IMR-90 (cell line): ENCODE measurements at regions not wholly inside any gene's neighbourhood (a gene's known extent, or its start where the extent isn't known, plus 50 kb on each side); places are given as distances from the start of the nearest gene placed in this dataset.
A peak's percentile ranks its signal among the peaks of the same experiment; 100 is the strongest.

Source experiments
- ATAC-seq: fragments of 200-7000 bp; cut with Tn5 transposase; 2 replicates; pipeline ENCODE4 v1.9.1; 2020; ENCODE audit warnings: low read depth, mild to moderate bottlenecking, moderate library complexity
- BruUV-seq: library from RNA; stranded (reverse); fragments of 400-500 nt; replicated peaks from 2 replicates; lab custom pipeline; 2021; lab: Mats Ljungman, UMichigan
- CTCF ChIA-PET: fragments of 300-600 bp; formaldehyde crosslinking; extraction: SDS; loops from one replicate; lab custom pipeline; 2021; ENCODE audit warnings: antibody characterized with exemption; lab: Yijun Ruan, JAX
- POLR2A ChIA-PET: fragments of 300-600 bp; sonication (Branson Sonifier 250); formaldehyde crosslinking; loops from one replicate; lab custom pipeline; 2022; ENCODE audit warnings: antibody characterized with exemption; ENCODE audit not compliant: unreplicated experiment; lab: Charles Lee
- DNase-seq: peaks from one replicate; pipeline ENCODE4 v3.0.0; 2013
- H2AFZ ChIP-seq: replicated peaks from 2 replicates; pipeline ENCODE3; 2013; ENCODE audit warnings: low read length, mild to moderate bottlenecking; ENCODE audit not compliant: poor library complexity
- H2AK5ac ChIP-seq: 2 replicates; pipeline ENCODE4 v1.6.1; 2013; ENCODE audit warnings: low read depth, low read length, inconsistent platforms
- H2AK9ac ChIP-seq: replicated peaks from 2 replicates; pipeline ENCODE3; 2013; ENCODE audit warnings: mild to moderate bottlenecking, low read depth, low read length, moderate library complexity; ENCODE audit not compliant: poor library complexity
- H2BK120ac ChIP-seq: 2 replicates; pipeline ENCODE4 v1.6.1; 2013; ENCODE audit warnings: low read depth, low read length, inconsistent platforms
- H2BK15ac ChIP-seq: 3 replicates; pipeline ENCODE4 v1.6.1; 2013; ENCODE audit warnings: low read depth, low read length, inconsistent platforms
- H2BK20ac ChIP-seq: 2 replicates; pipeline ENCODE4 v1.6.1; 2013; ENCODE audit warnings: low read depth, mild to moderate bottlenecking, inconsistent platforms, low read length, moderate library complexity
- H2BK5ac ChIP-seq: 2 replicates; pipeline ENCODE4 v1.6.1; 2013; ENCODE audit warnings: mild to moderate bottlenecking, low read depth, low read length, inconsistent platforms; ENCODE audit not compliant: poor library complexity, severe bottlenecking
- H3K14ac ChIP-seq: replicated peaks from 2 replicates; pipeline ENCODE4 v1.6.1; 2013; ENCODE audit warnings: low read depth, low read length, inconsistent platforms
- H3K18ac ChIP-seq: 2 replicates; pipeline ENCODE4 v1.6.1; 2013; ENCODE audit warnings: low read depth, low read length, control low read depth
- H3K23ac ChIP-seq: 2 replicates; pipeline ENCODE4 v1.6.1; 2013; ENCODE audit warnings: low read depth, low read length, inconsistent platforms
- H3K27ac ChIP-seq: 2 replicates; pipeline ENCODE4 v1.5.1; 2013; ENCODE audit warnings: mild to moderate bottlenecking, control low read depth, low read length; ENCODE audit not compliant: insufficient read depth
- H3K27me3 ChIP-seq: 2 replicates; pipeline ENCODE4 v1.6.1; 2013; ENCODE audit warnings: low read length; ENCODE audit not compliant: control insufficient read depth, insufficient read depth
- H3K36me3 ChIP-seq: 2 replicates; pipeline ENCODE4 v1.6.1; 2013; ENCODE audit warnings: low read length, mixed read lengths; ENCODE audit not compliant: control insufficient read depth, insufficient read depth
- H3K4ac ChIP-seq: 2 replicates; pipeline ENCODE4 v1.6.1; 2013; ENCODE audit warnings: low read depth, low read length, inconsistent platforms
- H3K4me1 ChIP-seq: 2 replicates; pipeline ENCODE4 v1.6.1; 2013; ENCODE audit warnings: low read length, mixed read lengths; ENCODE audit not compliant: control insufficient read depth, insufficient read depth
- H3K4me2 ChIP-seq: 2 replicates; pipeline ENCODE4 v1.6.1; 2013; ENCODE audit warnings: low read depth, mild to moderate bottlenecking, control low read depth, low read length, moderate library complexity
- H3K4me3 ChIP-seq: 2 replicates; pipeline ENCODE4 v1.5.1; 2013; ENCODE audit warnings: low read depth, mild to moderate bottlenecking, control low read depth, low read length, moderate library complexity; ENCODE audit not compliant: insufficient read depth
- H3K56ac ChIP-seq: 2 replicates; pipeline ENCODE4 v1.6.1; 2013; ENCODE audit warnings: low read length, inconsistent platforms; ENCODE audit not compliant: insufficient read depth; ENCODE audit errors: extremely low read depth
- H3K79me1 ChIP-seq, 2 experiments: 2 replicates each; pipeline ENCODE4 v1.6.1; 2013; ENCODE audit warnings: low read length in 2 of 2, inconsistent platforms in 1 of 2, low read depth in 1 of 2
- H3K9ac ChIP-seq: 2 replicates; pipeline ENCODE4 v1.6.1; 2013; ENCODE audit warnings: low read depth, low read length, control low read depth
- H3K9me1 ChIP-seq: 2 replicates; pipeline ENCODE4 v1.6.1; 2013; ENCODE audit warnings: low read length, inconsistent platforms; ENCODE audit not compliant: insufficient read depth
- H3K9me3 ChIP-seq: 2 replicates; pipeline ENCODE4 v1.6.1; 2013; ENCODE audit warnings: low read length; ENCODE audit not compliant: control insufficient read depth, insufficient read depth
- H4K20me1 ChIP-seq: 2 replicates; pipeline ENCODE4 v1.6.1; 2013; ENCODE audit warnings: low read length, inconsistent platforms; ENCODE audit not compliant: insufficient read depth
- H4K5ac ChIP-seq: 2 replicates; pipeline ENCODE4 v1.6.1; 2013; ENCODE audit warnings: mild to moderate bottlenecking, low read depth, low read length, control low read depth
- H4K8ac ChIP-seq, 2 experiments: 2 replicates each; pipeline ENCODE4 v1.6.1; 2013; ENCODE audit warnings: low read depth in 2 of 2, low read length in 2 of 2, control low read depth in 1 of 2, inconsistent platforms in 1 of 2
- H4K91ac ChIP-seq: 2 replicates; pipeline ENCODE4 v1.6.1; 2013; ENCODE audit warnings: low read depth, low read length, inconsistent platforms; ENCODE audit not compliant: insufficient read depth
- MXI1 ChIP-seq: IDR thresholded peaks from 2 replicates; pipeline ENCODE4 v1.6.1; 2012; ENCODE audit warnings: low read depth, mild to moderate bottlenecking, low read length, moderate library complexity, borderline replicate concordance
- RAD21 ChIP-seq: IDR thresholded peaks from 2 replicates; pipeline ENCODE4 v1.6.1; 2012; ENCODE audit warnings: low read length, improper control_type of control experiment
- SMC3 ChIP-seq: fragments of 150-350 bp; IDR thresholded peaks from 2 replicates; pipeline ENCODE4 v1.6.1; 2016; ENCODE audit warnings: low read depth, mild to moderate bottlenecking, antibody characterized with exemption, low read length, moderate library complexity
- WGBS, 2 experiments: methylation state at CpG; one replicate each; pipeline versions ENCODE4 v1.1.5 to v1.1.7; 2013; ENCODE audit warnings: missing lambda C conversion rate in 2 of 2; ENCODE audit not compliant: insufficient read length in 1 of 2; ENCODE audit errors: extremely low coverage in 2 of 2; 5-methylcytosine and 5-hydroxymethylcytosine counted together
- dilution Hi-C: fragments of 300-500 bp; cut with HindIII; formaldehyde crosslinking; loops from one replicate; pipeline ENCODE4 v1.14.3; 2018; ENCODE audit warnings: low sequenced_read_pairs; ENCODE audit not compliant: unreplicated experiment
- in situ Hi-C: fragments of 300-500 bp; cut with MboI; formaldehyde crosslinking; loops from 3 replicates; pipeline ENCODE4 v1.14.3; 2019; ENCODE audit warnings: low sequenced_read_pairs, inconsistent platforms, mixed read lengths
- intact Hi-C: fragments of 100-400 bp; cut with micrococcal nuclease; formaldehyde crosslinking; loops from 2 replicates; pipeline ENCODE4 v1.10.0; 2022

DNA sequence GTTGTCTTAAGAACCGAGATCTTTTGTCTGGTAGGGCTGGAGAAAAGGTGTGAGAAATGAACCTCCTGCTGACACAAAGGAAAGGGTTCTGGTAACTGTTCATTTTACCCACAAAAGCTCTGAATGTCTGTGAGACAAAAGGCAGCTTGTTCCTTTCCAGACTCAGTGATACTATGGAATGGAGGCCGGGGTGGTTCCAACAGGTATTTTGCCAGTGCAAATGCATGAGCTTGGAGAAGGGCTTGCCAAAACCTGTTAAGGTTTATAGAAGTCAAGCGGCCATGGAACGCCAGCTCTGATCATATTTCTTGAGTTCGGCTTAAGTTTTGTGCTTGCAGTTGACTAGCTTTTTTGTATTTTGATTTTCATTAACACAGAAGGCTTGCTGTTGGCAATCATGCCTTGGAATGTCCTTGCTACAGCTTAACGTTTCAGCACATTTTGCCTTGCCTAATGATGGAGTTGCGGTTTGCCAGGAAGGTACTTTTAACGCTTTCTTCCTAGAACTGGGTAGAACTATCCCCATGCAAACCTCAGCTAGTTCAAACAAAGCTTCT is 328.6 kb downstream of the PIK3R1 start:
- Histone ChIP-seq H3K14ac (no peak overlapping the region), H3K56ac (no peak overlapping the region), H3K36me3 (no peaks in the 10 kb centered on the region), H2BK20ac (no peak overlapping the region), H2BK120ac (no peak overlapping the region; the same call in 1 of the 2 replicates), H4K8ac (no peak overlapping the region), H2BK15ac (peak overlapping the region; percentile 52; the same call in 1 of the 3 replicates), H2AK9ac (no peak overlapping the region), H4K91ac (no peak overlapping the region), H3K18ac (no peak overlapping the region), H3K79me1 (no peaks in the 10 kb centered on the region), H3K4ac (0 out of 2 replicates have a peak overlapping the region, but pooled peaks have one; percentile 16), H2BK5ac (no peak overlapping the region), H3K9me1 (peaks cover 3% of the 10 kb centered on the region; the same call in 1 of the 2 replicates), H2AFZ (no peak overlapping the region), H3K4me1 (peaks cover 2% of the 10 kb centered on the region; the same call in 1 of the 2 replicates), H3K27ac (no peak overlapping the region), H4K5ac (no peak overlapping the region), H4K20me1 (no peaks in the 10 kb centered on the region), H2AK5ac (no peak overlapping the region), H3K9ac (no peak overlapping the region), H3K9me3 (no peaks in the 10 kb centered on the region), H3K4me2 (no peak overlapping the region), H3K27me3 (no peaks in the 10 kb centered on the region), H3K23ac (no peak overlapping the region), H3K4me3 (no peak overlapping the region)
- ChIA-PET POLR2A (no interaction called here), CTCF (no interaction called here)
- no TSS peak for BruUV-seq
- in situ Hi-C loops, result no loop called here
- intact Hi-C loops, result no loop called here
- WGBS, 2 experiments, result 100% methylated on average over 3 of the region's 8 CpGs; no CpG with 5 or more reads in 1 of the 2 experiments
- no peak for ATAC-seq
- DNase-seq, result no peak
- TF ChIP-seq MXI1 (no peak), RAD21 (no peak), SMC3 (no peak)
- dilution Hi-C loops, result no loop called here
